IMR-90 (cell line): ENCODE measurements at regions not wholly inside any gene's neighbourhood (a gene's known extent, or its start where the extent isn't known, plus 50 kb on each side); places are given as distances from the start of the nearest gene placed in this dataset.

ENCODE experiments used
- ATAC-seq: fragments of 200-7000 bp; cut with Tn5 transposase; 2 replicates; pipeline ENCODE4 v1.9.1; 2020; ENCODE audit warnings: low read depth, mild to moderate bottlenecking, moderate library complexity
- BruUV-seq: library from RNA; stranded (reverse); fragments of 400-500 nt; replicated peaks from 2 replicates; lab custom pipeline; 2021; lab: Mats Ljungman, UMichigan
- CTCF ChIA-PET: fragments of 300-600 bp; formaldehyde crosslinking; extraction: SDS; loops from one replicate; lab custom pipeline; 2021; ENCODE audit warnings: antibody characterized with exemption; lab: Yijun Ruan, JAX
- POLR2A ChIA-PET: fragments of 300-600 bp; sonication (Branson Sonifier 250); formaldehyde crosslinking; loops from one replicate; lab custom pipeline; 2022; ENCODE audit warnings: antibody characterized with exemption; ENCODE audit not compliant: unreplicated experiment; lab: Charles Lee
- DNase-seq: peaks from one replicate; pipeline ENCODE4 v3.0.0; 2013
- H2AFZ ChIP-seq: replicated peaks from 2 replicates; pipeline ENCODE3; 2013; ENCODE audit warnings: low read length, mild to moderate bottlenecking; ENCODE audit not compliant: poor library complexity
- H2AK5ac ChIP-seq: 2 replicates; pipeline ENCODE4 v1.6.1; 2013; ENCODE audit warnings: low read depth, low read length, inconsistent platforms
- H2AK9ac ChIP-seq: replicated peaks from 2 replicates; pipeline ENCODE3; 2013; ENCODE audit warnings: mild to moderate bottlenecking, low read depth, low read length, moderate library complexity; ENCODE audit not compliant: poor library complexity
- H2BK120ac ChIP-seq: 2 replicates; pipeline ENCODE4 v1.6.1; 2013; ENCODE audit warnings: low read depth, low read length, inconsistent platforms
- H2BK15ac ChIP-seq: 3 replicates; pipeline ENCODE4 v1.6.1; 2013; ENCODE audit warnings: low read depth, low read length, inconsistent platforms
- H2BK20ac ChIP-seq: 2 replicates; pipeline ENCODE4 v1.6.1; 2013; ENCODE audit warnings: low read depth, mild to moderate bottlenecking, inconsistent platforms, low read length, moderate library complexity
- H2BK5ac ChIP-seq: 2 replicates; pipeline ENCODE4 v1.6.1; 2013; ENCODE audit warnings: mild to moderate bottlenecking, low read depth, low read length, inconsistent platforms; ENCODE audit not compliant: poor library complexity, severe bottlenecking
- H3K14ac ChIP-seq: replicated peaks from 2 replicates; pipeline ENCODE4 v1.6.1; 2013; ENCODE audit warnings: low read depth, low read length, inconsistent platforms
- H3K18ac ChIP-seq: 2 replicates; pipeline ENCODE4 v1.6.1; 2013; ENCODE audit warnings: low read depth, low read length, control low read depth
- H3K23ac ChIP-seq: 2 replicates; pipeline ENCODE4 v1.6.1; 2013; ENCODE audit warnings: low read depth, low read length, inconsistent platforms
- H3K27ac ChIP-seq: 2 replicates; pipeline ENCODE4 v1.5.1; 2013; ENCODE audit warnings: mild to moderate bottlenecking, control low read depth, low read length; ENCODE audit not compliant: insufficient read depth
- H3K27me3 ChIP-seq: 2 replicates; pipeline ENCODE4 v1.6.1; 2013; ENCODE audit warnings: low read length; ENCODE audit not compliant: control insufficient read depth, insufficient read depth
- H3K36me3 ChIP-seq: 2 replicates; pipeline ENCODE4 v1.6.1; 2013; ENCODE audit warnings: low read length, mixed read lengths; ENCODE audit not compliant: control insufficient read depth, insufficient read depth
- H3K4ac ChIP-seq: 2 replicates; pipeline ENCODE4 v1.6.1; 2013; ENCODE audit warnings: low read depth, low read length, inconsistent platforms
- H3K4me1 ChIP-seq: 2 replicates; pipeline ENCODE4 v1.6.1; 2013; ENCODE audit warnings: low read length, mixed read lengths; ENCODE audit not compliant: control insufficient read depth, insufficient read depth
- H3K4me2 ChIP-seq: 2 replicates; pipeline ENCODE4 v1.6.1; 2013; ENCODE audit warnings: low read depth, mild to moderate bottlenecking, control low read depth, low read length, moderate library complexity
- H3K4me3 ChIP-seq: 2 replicates; pipeline ENCODE4 v1.5.1; 2013; ENCODE audit warnings: low read depth, mild to moderate bottlenecking, control low read depth, low read length, moderate library complexity; ENCODE audit not compliant: insufficient read depth
- H3K56ac ChIP-seq: 2 replicates; pipeline ENCODE4 v1.6.1; 2013; ENCODE audit warnings: low read length, inconsistent platforms; ENCODE audit not compliant: insufficient read depth; ENCODE audit errors: extremely low read depth
- H3K79me1 ChIP-seq, 2 experiments: 2 replicates each; pipeline ENCODE4 v1.6.1; 2013; ENCODE audit warnings: low read length in 2 of 2, inconsistent platforms in 1 of 2, low read depth in 1 of 2
- H3K9ac ChIP-seq: 2 replicates; pipeline ENCODE4 v1.6.1; 2013; ENCODE audit warnings: low read depth, low read length, control low read depth
- H3K9me1 ChIP-seq: 2 replicates; pipeline ENCODE4 v1.6.1; 2013; ENCODE audit warnings: low read length, inconsistent platforms; ENCODE audit not compliant: insufficient read depth
- H3K9me3 ChIP-seq: 2 replicates; pipeline ENCODE4 v1.6.1; 2013; ENCODE audit warnings: low read length; ENCODE audit not compliant: control insufficient read depth, insufficient read depth
- H4K20me1 ChIP-seq: 2 replicates; pipeline ENCODE4 v1.6.1; 2013; ENCODE audit warnings: low read length, inconsistent platforms; ENCODE audit not compliant: insufficient read depth
- H4K5ac ChIP-seq: 2 replicates; pipeline ENCODE4 v1.6.1; 2013; ENCODE audit warnings: mild to moderate bottlenecking, low read depth, low read length, control low read depth
- H4K8ac ChIP-seq, 2 experiments: 2 replicates each; pipeline ENCODE4 v1.6.1; 2013; ENCODE audit warnings: low read depth in 2 of 2, low read length in 2 of 2, control low read depth in 1 of 2, inconsistent platforms in 1 of 2
- H4K91ac ChIP-seq: 2 replicates; pipeline ENCODE4 v1.6.1; 2013; ENCODE audit warnings: low read depth, low read length, inconsistent platforms; ENCODE audit not compliant: insufficient read depth
- CHD1 ChIP-seq: IDR thresholded peaks from 2 replicates; pipeline ENCODE4 v1.6.1; 2012; ENCODE audit warnings: low read depth, low read length, improper control_type of control experiment
- SMC3 ChIP-seq: fragments of 150-350 bp; IDR thresholded peaks from 2 replicates; pipeline ENCODE4 v1.6.1; 2016; ENCODE audit warnings: low read depth, mild to moderate bottlenecking, antibody characterized with exemption, low read length, moderate library complexity
- WGBS, 2 experiments: methylation state at CpG; one replicate each; pipeline versions ENCODE4 v1.1.5 to v1.1.7; 2013; ENCODE audit warnings: missing lambda C conversion rate in 2 of 2; ENCODE audit not compliant: insufficient read length in 1 of 2; ENCODE audit errors: extremely low coverage in 2 of 2; 5-methylcytosine and 5-hydroxymethylcytosine counted together
- dilution Hi-C: fragments of 300-500 bp; cut with HindIII; formaldehyde crosslinking; loops from one replicate; pipeline ENCODE4 v1.14.3; 2018; ENCODE audit warnings: low sequenced_read_pairs; ENCODE audit not compliant: unreplicated experiment
- in situ Hi-C: fragments of 300-500 bp; cut with MboI; formaldehyde crosslinking; loops from 3 replicates; pipeline ENCODE4 v1.14.3; 2019; ENCODE audit warnings: low sequenced_read_pairs, inconsistent platforms, mixed read lengths
- intact Hi-C: fragments of 100-400 bp; cut with micrococcal nuclease; formaldehyde crosslinking; loops from 2 replicates; pipeline ENCODE4 v1.10.0; 2022

- no CpG with 5 or more reads among the region's 2 CpGs for WGBS, 2 experiments
- no peak overlapping the region for H2BK120ac ChIP-seq
- no peak overlapping the region for H3K9ac ChIP-seq
- no peaks in the 10 kb centered on the region for H3K79me1 ChIP-seq
- TF ChIP-seq CHD1 (no peak), SMC3 (no peak)
- no peaks in the 10 kb centered on the region for H4K20me1 ChIP-seq
- no peak overlapping the region for H3K56ac ChIP-seq
- intact Hi-C loops (no loop called here), in situ Hi-C loops (loop anchor here (5.0 to 10.0 kb wide), 2 partner anchors 302 to 944 kb away; no protein-coding TSS in a partner anchor), dilution Hi-C loops (no loop called here)
- H2BK20ac ChIP-seq, result no peak overlapping the region
- no peaks in the 10 kb centered on the region for H3K9me3 ChIP-seq
- ATAC-seq (no peak), DNase-seq (no peak)
- no peak overlapping the region for H4K5ac ChIP-seq
- ChIA-PET POLR2A (no interaction called here), CTCF (no interaction called here)
- H2AK9ac ChIP-seq, result no peak overlapping the region
- no peak overlapping the region for H4K8ac ChIP-seq
- H3K27ac ChIP-seq, result no peak overlapping the region
- no peak overlapping the region for H3K14ac ChIP-seq
- no peak overlapping the region for H2AFZ ChIP-seq
- H3K36me3 ChIP-seq, result no peaks in the 10 kb centered on the region
- H2BK5ac ChIP-seq, result no peak overlapping the region
- peaks cover 5% of the 10 kb centered on the region for H3K4me1 ChIP-seq
- H3K27me3 ChIP-seq, result no peaks in the 10 kb centered on the region
- no peaks in the 10 kb centered on the region for H3K9me1 ChIP-seq
- H3K4me3 ChIP-seq, result no peak overlapping the region
- H3K4me2 ChIP-seq, result no peak overlapping the region
- no peak overlapping the region; the same call in 1 of the 2 replicates for H2AK5ac ChIP-seq
- H2BK15ac ChIP-seq, result no peak overlapping the region
- H4K91ac ChIP-seq, result no peak overlapping the region
- H3K4ac ChIP-seq, result no peak overlapping the region
- H3K23ac ChIP-seq, result no peak overlapping the region
- H3K18ac ChIP-seq, result no peak overlapping the region
- no TSS peak for BruUV-seq
These were observed 117.6 kb upstream of the PHACTR1 start for GRCh38 chr6:12598919-12599318.
